ENCODE measurements at regions not wholly inside any gene's neighbourhood (a gene's known extent, or its start where the extent isn't known, plus 50 kb on each side); places are given as distances from the start of the nearest gene placed in this dataset.

DNA sequence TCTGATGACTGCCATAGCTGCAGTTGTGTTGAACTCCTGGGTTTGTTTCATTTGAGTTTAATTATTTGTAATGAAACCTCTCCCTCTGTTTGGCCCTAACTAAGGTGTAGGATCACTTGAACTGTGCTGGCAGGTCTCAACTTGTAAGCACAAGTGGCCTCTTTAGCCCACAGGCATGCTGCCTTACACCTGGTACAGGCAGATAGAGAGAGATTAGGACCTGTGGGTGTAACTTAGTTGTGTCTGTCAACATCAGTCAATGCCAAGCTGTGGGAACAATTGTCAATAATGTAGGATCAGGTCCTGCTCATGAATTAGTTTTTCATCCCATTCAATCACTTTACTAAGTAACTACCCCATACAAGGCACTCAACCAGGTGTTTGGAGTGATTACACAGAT is 263.0 kb upstream of the G2E3 start:
- Histone ChIP-seq H3K4me1 (ENCODE audit: insufficient read depth, low read length) (no peaks in the 10 kb centered on the region), H3K27me3 (ENCODE audit: insufficient read depth, low read length) (no peaks in the 10 kb centered on the region), H3K36me3 (ENCODE audit: insufficient read depth, low read depth, low read length) (no peaks in the 10 kb centered on the region), H3K9ac (ENCODE audit: low read depth, low read length) (no peak overlapping the region), H3K4me3 (ENCODE audit: low read length) (no peak overlapping the region), H3K9me3 (ENCODE audit: insufficient read depth, low read depth, low read length) (no peaks in the 10 kb centered on the region), H3K27ac (ENCODE audit: low read length) (no peak overlapping the region)

GRCh38 chr14:30296931-30297405 is 262.0 kb upstream of the G2E3 start:
- no peaks in the 10 kb centered on the region for H3K4me1 ChIP-seq (ENCODE audit: insufficient read depth, low read length)
- no peaks in the 10 kb centered on the region for H3K27me3 ChIP-seq (ENCODE audit: insufficient read depth, low read length)
- no peak overlapping the region for H3K9ac ChIP-seq (ENCODE audit: low read depth, low read length)
- no peaks in the 10 kb centered on the region for H3K36me3 ChIP-seq (ENCODE audit: insufficient read depth, low read depth, low read length)
- H3K9me3 ChIP-seq (ENCODE audit: insufficient read depth, low read depth, low read length), result no peaks in the 10 kb centered on the region
- no peak overlapping the region for H3K27ac ChIP-seq (ENCODE audit: low read length)
- H3K4me3 ChIP-seq (ENCODE audit: low read length), result no peak overlapping the region

GRCh38 chr14:30297876-30298795 is 260.8 kb upstream of the G2E3 start:
- Histone ChIP-seq H3K27me3 (ENCODE audit: insufficient read depth, low read length) (no peaks in the 10 kb centered on the region), H3K9me3 (ENCODE audit: insufficient read depth, low read depth, low read length) (no peaks in the 10 kb centered on the region), H3K9ac (ENCODE audit: low read depth, low read length) (no peak overlapping the region), H3K36me3 (ENCODE audit: insufficient read depth, low read depth, low read length) (no peaks in the 10 kb centered on the region), H3K4me1 (ENCODE audit: insufficient read depth, low read length) (no peaks in the 10 kb centered on the region), H3K4me3 (ENCODE audit: low read length) (no peak overlapping the region), H3K27ac (ENCODE audit: low read length) (no peak overlapping the region)

GRCh38 chr14:30299915-30300314 is 259.0 kb upstream of the G2E3 start:
- no peaks in the 10 kb centered on the region for H3K4me1 ChIP-seq (ENCODE audit: insufficient read depth, low read length)
- H3K4me3 ChIP-seq (ENCODE audit: low read length), result no peak overlapping the region
- no peaks in the 10 kb centered on the region for H3K27me3 ChIP-seq (ENCODE audit: insufficient read depth, low read length)
- no peak overlapping the region for H3K27ac ChIP-seq (ENCODE audit: low read length)
- no peak overlapping the region for H3K9ac ChIP-seq (ENCODE audit: low read depth, low read length)
- no peaks in the 10 kb centered on the region for H3K36me3 ChIP-seq (ENCODE audit: insufficient read depth, low read depth, low read length)
- no peaks in the 10 kb centered on the region for H3K9me3 ChIP-seq (ENCODE audit: insufficient read depth, low read depth, low read length)

- Histone ChIP-seq H3K36me3 (ENCODE audit: insufficient read depth, low read depth, low read length) (no peaks in the 10 kb centered on the region), H3K27ac (ENCODE audit: low read length) (no peak overlapping the region), H3K4me3 (ENCODE audit: low read length) (no peak overlapping the region), H3K4me1 (ENCODE audit: insufficient read depth, low read length) (no peaks in the 10 kb centered on the region), H3K9ac (ENCODE audit: low read depth, low read length) (no peak overlapping the region), H3K9me3 (ENCODE audit: insufficient read depth, low read depth, low read length) (no peaks in the 10 kb centered on the region), H3K27me3 (ENCODE audit: insufficient read depth, low read length) (no peaks in the 10 kb centered on the region)
Observed at GRCh38 chr14:30303350-30303749, 255.6 kb upstream of the G2E3 start.

DNA sequence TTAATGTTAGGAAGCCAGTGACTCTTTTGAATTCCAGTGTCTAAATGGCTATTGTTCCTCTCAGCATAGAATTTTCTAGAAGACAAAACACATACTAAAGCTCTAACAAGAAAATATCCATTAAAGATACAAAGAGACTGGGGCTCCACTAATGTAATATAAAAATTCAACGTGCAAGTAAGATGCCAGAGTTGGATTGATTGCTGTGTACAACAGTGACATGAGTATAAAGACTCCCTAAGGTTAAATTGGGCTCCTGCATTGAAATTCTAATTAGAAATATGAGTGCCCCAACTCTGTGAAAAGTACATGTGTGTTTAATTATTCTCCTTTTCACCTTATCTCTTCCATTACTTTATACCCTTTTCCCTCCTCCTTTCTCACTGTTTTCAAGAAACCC is 253.6 kb upstream of the G2E3 start:
- Histone ChIP-seq H3K27me3 (ENCODE audit: insufficient read depth, low read length) (no peaks in the 10 kb centered on the region), H3K27ac (ENCODE audit: low read length) (no peak overlapping the region), H3K9ac (ENCODE audit: low read depth, low read length) (no peak overlapping the region; the same call in 1 of the 2 replicates), H3K9me3 (ENCODE audit: insufficient read depth, low read depth, low read length) (no peaks in the 10 kb centered on the region), H3K36me3 (ENCODE audit: insufficient read depth, low read depth, low read length) (no peaks in the 10 kb centered on the region), H3K4me3 (ENCODE audit: low read length) (no peak overlapping the region), H3K4me1 (ENCODE audit: insufficient read depth, low read length) (no peaks in the 10 kb centered on the region)

GRCh38 chr14:30309405-30309804 is 249.6 kb upstream of the G2E3 start:
- no peak overlapping the region for H3K27ac ChIP-seq (ENCODE audit: low read length)
- no peaks in the 10 kb centered on the region for H3K9me3 ChIP-seq (ENCODE audit: insufficient read depth, low read depth, low read length)
- no peaks in the 10 kb centered on the region for H3K27me3 ChIP-seq (ENCODE audit: insufficient read depth, low read length)
- H3K4me3 ChIP-seq (ENCODE audit: low read length), result no peak overlapping the region
- H3K9ac ChIP-seq (ENCODE audit: low read depth, low read length), result no peak overlapping the region
- H3K36me3 ChIP-seq (ENCODE audit: insufficient read depth, low read depth, low read length), result no peaks in the 10 kb centered on the region
- no peaks in the 10 kb centered on the region for H3K4me1 ChIP-seq (ENCODE audit: insufficient read depth, low read length)

DNA sequence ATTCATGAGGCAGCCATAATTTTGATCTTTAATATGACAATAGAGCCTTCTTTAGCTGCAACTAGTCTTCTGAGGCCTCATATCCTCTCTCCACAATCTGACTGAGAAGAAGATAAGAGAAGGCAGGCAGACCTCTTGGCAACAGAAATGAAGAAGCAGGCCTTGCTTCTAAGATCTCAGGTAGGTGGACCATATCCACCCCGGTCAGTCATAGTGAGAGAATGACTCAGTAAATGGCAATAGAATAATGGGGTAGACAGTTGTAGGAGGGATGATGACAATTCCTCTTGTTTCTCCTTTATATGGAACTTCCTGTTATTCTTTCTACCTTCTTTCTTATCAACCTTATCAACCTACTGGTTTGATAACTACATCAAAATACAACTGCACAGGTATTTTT is 246.7 kb upstream of the G2E3 start:
- H3K4me1 ChIP-seq (ENCODE audit: insufficient read depth, low read length), result no peaks in the 10 kb centered on the region
- no peaks in the 10 kb centered on the region for H3K36me3 ChIP-seq (ENCODE audit: insufficient read depth, low read depth, low read length)
- H3K9me3 ChIP-seq (ENCODE audit: insufficient read depth, low read depth, low read length), result no peaks in the 10 kb centered on the region
- H3K27ac ChIP-seq (ENCODE audit: low read length), result no peak overlapping the region
- H3K27me3 ChIP-seq (ENCODE audit: insufficient read depth, low read length), result no peaks in the 10 kb centered on the region
- H3K9ac ChIP-seq (ENCODE audit: low read depth, low read length), result no peak overlapping the region
- H3K4me3 ChIP-seq (ENCODE audit: low read length), result no peak overlapping the region

- no peaks in the 10 kb centered on the region for H3K4me1 ChIP-seq (ENCODE audit: insufficient read depth, low read length)
- no peaks in the 10 kb centered on the region for H3K36me3 ChIP-seq (ENCODE audit: insufficient read depth, low read depth, low read length)
- no peaks in the 10 kb centered on the region for H3K9me3 ChIP-seq (ENCODE audit: insufficient read depth, low read depth, low read length)
- H3K9ac ChIP-seq (ENCODE audit: low read depth, low read length), result no peak overlapping the region
- no peak overlapping the region for H3K27ac ChIP-seq (ENCODE audit: low read length)
- H3K4me3 ChIP-seq (ENCODE audit: low read length), result no peak overlapping the region
- H3K27me3 ChIP-seq (ENCODE audit: insufficient read depth, low read length), result no peaks in the 10 kb centered on the region
Observed at GRCh38 chr14:30317729-30318128, 241.2 kb upstream of the G2E3 start.

- no peaks in the 10 kb centered on the region for H3K27me3 ChIP-seq (ENCODE audit: insufficient read depth, low read length)
- H3K36me3 ChIP-seq (ENCODE audit: insufficient read depth, low read depth, low read length), result no peaks in the 10 kb centered on the region
- H3K4me3 ChIP-seq (ENCODE audit: low read length), result no peak overlapping the region
- H3K27ac ChIP-seq (ENCODE audit: low read length), result no peak overlapping the region
- no peak overlapping the region for H3K9ac ChIP-seq (ENCODE audit: low read depth, low read length)
- no peaks in the 10 kb centered on the region for H3K9me3 ChIP-seq (ENCODE audit: insufficient read depth, low read depth, low read length)
- H3K4me1 ChIP-seq (ENCODE audit: insufficient read depth, low read length), result no peaks in the 10 kb centered on the region
Observed at GRCh38 chr14:30322819-30323218, 236.1 kb upstream of the G2E3 start.

- Histone ChIP-seq H3K9me3 (ENCODE audit: insufficient read depth, low read depth, low read length) (no peaks in the 10 kb centered on the region), H3K4me3 (ENCODE audit: low read length) (no peak overlapping the region), H3K4me1 (ENCODE audit: insufficient read depth, low read length) (no peaks in the 10 kb centered on the region)
Observed at GRCh38 chr14:30330033-30330432, 228.9 kb upstream of the G2E3 start.

DNA sequence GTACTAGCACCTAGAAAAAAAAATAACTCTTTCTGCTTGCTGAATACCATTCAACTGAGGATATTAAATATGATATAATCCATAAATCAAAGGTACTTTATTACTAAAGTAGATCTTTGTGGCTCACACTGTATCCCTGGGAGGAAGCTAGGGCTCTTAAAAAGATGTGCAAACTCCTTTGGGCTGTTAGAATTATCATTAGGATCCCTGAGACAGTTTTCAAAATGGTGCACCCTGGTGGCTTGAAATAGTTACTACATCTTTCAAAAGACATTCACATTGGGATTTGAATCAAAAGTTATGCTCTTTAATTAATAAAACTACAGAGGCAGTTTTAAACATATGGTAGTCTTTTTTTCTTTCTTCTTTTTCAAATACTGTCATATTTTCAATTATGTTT is 228.5 kb upstream of the G2E3 start:
- Histone ChIP-seq H3K4me1 (ENCODE audit: insufficient read depth, low read length) (no peaks in the 10 kb centered on the region), H3K9ac (ENCODE audit: low read depth, low read length) (no peak overlapping the region), H3K27me3 (ENCODE audit: insufficient read depth, low read length) (no peaks in the 10 kb centered on the region), H3K36me3 (ENCODE audit: insufficient read depth, low read depth, low read length) (no peaks in the 10 kb centered on the region), H3K4me3 (ENCODE audit: low read length) (no peak overlapping the region), H3K27ac (ENCODE audit: low read length) (no peak overlapping the region), H3K9me3 (ENCODE audit: insufficient read depth, low read depth, low read length) (no peaks in the 10 kb centered on the region)

More at GRCh38 chr14:30330033-30330432, 228.9 kb upstream of the G2E3 start:
- Histone ChIP-seq H3K27me3 (ENCODE audit: insufficient read depth, low read length) (no peaks in the 10 kb centered on the region), H3K9ac (ENCODE audit: low read depth, low read length) (no peak overlapping the region), H3K36me3 (ENCODE audit: insufficient read depth, low read depth, low read length) (no peaks in the 10 kb centered on the region), H3K27ac (ENCODE audit: low read length) (no peak overlapping the region)

All from iPS-20b (cell line).